HG02870 (cell line): ENCODE measurements at regions not wholly inside any gene's neighbourhood (a gene's known extent, or its start where the extent isn't known, plus 50 kb on each side); places are given as distances from the start of the nearest gene placed in this dataset.

Source experiments
- ATAC-seq: cut with Tn5 transposase; IDR thresholded peaks from one replicate; pipeline ENCODE4 v1.9.1; 2021; ENCODE audit warnings: mild to moderate bottlenecking, moderate library complexity; ENCODE audit not compliant: unreplicated experiment

DNA sequence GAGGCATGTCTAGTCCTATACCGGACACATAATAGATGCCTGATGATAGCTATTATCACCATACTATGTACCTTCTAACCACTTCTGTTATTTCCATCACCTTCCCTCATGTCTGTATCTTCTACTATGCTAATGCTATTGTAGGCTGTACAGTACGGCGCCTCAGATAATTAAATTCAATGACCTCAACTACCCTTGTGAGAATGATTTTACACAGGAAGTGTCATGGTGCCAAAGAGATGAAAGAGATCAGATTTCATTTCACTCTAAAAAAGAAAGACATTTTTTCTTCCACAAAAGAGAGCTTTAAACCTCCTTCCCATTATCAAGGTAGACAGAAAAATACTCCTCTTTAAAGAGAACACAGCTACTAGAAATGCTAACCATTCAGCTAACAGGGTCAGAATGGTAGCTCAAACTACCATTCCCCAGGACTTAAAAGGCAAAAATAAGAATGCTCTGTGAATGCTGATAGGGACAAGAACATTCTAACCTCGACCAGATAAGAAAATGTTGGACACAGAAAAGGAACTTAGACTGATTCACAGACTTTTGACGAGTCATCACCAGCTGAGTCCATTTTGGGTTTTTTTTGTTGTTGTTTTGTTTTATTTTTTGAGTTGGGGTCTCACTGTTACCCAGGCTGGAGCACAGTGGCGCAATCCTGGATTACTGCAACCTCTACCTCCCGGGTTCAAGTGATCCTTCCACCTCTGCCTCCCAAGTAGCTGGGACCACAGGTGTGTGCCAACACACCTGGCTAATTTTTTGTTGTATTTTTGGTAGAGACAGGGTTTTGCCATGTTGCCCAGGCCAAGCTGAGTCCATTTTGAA is 99.2 kb upstream of the RAPGEF2 start:
- no peak for ATAC-seq

DNA sequence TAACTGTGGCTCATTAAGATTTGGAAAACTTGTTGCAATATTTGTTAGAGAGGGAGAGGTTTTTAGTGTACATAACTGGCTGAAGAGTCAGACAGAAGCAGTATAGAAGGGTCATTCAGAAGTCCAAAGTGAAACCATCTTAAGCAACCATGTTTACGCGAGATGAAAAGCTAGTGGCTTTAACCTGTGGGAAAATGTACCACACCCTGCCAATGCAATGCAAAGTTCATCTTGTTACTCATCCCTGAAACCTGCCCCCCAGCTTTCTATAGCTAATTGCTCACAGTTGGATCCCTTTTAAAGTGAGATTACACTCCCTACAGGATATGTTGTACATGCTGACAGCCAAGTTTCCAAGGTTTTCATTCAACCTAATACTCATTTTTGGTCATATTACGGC is 96.7 kb upstream of the RAPGEF2 start:
- no peak for ATAC-seq

DNA sequence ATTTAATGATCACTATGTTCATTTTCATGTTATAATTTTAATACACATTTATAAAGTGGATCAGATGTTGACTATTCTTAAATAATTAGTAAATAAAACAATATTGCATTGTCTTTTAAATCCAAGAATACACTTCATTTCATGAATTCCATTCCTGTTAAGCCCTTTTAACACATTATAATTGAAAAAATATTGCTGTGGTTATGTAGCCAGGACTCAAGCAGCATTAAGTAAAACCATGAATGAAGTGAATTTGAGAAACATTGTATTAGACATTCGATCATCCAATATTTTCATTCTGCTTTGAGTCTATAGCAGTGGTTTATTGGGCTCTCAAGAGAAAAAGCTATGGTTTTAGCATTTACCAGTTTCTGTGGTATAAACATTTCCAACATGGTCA is 94.2 kb upstream of the RAPGEF2 start:
- ATAC-seq, result no peak

DNA sequence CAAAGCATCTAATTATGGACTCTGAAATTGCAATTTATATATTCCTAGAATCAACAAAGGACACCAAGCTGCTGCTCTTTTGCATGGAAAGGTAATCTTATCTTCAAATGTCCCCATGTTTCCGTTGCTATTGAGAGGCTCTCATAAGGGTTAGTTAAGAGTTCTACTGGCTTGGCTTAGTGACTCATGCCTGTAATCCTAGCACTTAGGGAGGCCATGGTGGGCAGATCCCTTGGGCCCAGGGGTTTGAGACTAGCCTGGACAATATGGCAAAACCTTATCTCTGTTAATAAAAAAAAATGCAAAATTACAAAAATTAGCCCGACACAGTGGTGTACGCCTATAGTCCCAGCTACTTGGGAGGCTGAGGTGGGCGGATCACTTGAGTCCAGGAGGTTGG is 93.4 kb upstream of the RAPGEF2 start:
- ATAC-seq, result no peak

DNA sequence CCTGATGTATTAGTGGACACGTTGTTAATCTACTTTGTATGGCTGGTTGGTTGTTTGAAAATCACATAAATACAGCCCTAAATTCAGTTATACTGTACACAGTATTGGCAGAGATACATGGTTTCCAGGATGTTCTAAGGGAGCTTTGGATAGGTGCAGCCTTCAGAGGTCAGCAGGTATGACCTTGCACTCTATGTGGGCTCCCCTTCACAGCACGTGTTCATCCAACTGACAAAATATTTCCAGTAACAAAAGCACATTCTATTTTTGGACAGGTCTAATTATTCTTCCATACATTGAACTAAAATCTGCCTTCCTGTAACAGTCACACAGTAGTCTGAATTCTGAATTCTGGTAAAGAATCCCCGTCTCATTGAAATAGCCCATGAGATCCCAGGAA is 92.8 kb upstream of the RAPGEF2 start:
- ATAC-seq, result no peak

DNA sequence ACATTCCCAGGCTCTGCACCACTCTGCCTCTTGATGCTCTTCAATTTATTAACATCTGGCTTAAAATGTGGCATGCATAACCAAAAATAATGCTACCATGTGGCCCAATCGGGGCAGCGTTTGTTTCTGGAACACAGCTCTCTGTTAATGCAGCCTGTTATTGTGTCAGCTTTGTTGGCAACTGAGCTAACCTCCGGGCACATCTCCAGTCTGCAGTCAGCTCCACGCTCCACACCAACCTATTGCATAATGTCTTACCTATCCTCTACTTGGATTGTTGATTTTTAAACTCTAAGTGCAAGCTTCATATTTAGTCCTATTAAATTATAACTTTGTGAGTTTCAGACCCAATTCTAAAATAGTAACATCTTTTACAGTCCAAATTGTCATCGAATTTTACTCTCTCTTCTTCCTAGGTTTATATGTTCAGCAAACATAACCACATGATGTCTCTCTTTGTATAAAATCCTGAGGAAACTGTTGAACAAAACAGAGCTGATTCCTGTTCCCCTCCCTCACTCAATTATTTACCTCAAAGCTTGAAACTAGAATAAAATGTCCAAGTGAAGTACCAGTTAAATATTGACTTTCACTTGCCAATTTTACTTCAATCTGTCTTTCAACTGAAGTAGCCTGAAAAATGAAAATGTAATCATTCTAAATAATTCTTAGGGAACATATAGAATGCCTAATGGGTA is 92.2 kb upstream of the RAPGEF2 start:
- ATAC-seq, result no peak

DNA sequence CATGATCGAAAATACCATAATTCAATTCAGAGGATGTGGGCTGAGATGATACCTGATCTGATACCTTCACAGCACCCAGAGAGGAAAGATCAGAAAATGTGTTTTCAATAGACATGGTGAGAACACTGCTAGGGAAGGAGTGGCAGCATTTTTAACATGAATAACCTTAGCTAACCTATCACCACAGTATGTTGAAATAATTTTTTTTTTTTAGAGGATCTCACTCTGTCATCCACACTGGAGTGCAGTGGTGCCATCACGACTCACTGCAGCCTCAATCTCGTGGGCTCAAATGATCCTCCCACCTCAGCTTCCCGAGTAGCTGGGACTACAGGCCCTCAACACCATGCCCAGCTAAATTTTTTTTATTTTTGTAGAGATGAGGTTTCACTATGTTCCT is 90.5 kb upstream of the RAPGEF2 start:
- no peak for ATAC-seq

DNA sequence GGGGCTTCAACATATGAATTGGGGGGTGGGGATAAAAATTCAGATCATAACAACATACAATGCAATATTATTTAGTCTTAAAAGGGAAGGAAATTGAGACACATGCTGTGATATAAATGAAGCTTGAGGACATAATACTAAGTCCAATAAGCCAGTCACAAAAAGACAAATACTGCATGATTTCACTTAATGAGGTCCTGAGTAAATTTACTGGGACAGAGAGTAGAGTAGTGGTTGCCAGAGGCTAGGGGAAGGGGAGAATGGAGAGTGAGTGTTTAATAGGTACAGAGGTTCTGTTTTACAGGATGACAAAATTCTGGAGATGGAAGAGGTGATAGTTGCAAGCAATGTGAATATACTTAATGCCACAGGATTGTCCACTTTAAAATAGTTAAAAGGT is 89.2 kb upstream of the RAPGEF2 start:
- ATAC-seq, result no peak

DNA sequence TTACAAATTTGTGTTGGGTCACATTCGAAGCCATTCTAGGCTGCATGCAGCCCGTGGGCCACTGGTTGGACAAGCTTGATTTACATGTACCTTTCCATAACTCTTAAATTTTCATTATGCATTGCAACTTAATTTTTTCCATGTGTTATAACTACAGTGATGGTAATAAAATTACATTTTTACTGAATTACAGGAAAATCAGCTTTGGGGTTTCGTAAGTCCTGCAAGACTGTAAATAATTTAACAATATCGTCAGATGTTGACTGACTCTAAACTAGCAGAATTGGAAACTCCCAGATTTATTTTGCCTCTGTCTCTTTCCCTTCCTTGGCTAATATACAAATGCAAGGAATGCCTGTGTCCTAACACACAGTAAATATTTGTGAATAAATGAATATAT is 88.0 kb upstream of the RAPGEF2 start:
- ATAC-seq, result no peak

DNA sequence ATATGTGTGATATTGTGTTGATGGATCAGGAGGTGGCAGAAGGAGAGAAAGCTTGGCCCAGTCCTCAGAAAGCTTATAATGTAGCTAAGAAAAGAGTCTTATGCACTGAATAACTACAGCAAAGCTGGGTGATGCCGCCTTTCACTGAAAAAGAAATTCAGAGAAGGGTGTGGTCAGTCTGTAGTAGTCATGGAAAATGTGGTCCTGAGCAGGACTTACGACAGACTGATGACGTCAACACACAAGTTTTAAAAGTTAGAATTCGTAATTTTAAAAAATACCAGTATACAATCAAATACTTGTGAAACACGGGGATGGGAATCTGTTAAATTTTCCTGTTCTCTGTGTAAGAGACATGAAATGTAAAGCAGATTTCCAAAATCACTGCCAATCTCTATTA is 87.0 kb upstream of the RAPGEF2 start:
- no peak for ATAC-seq

DNA sequence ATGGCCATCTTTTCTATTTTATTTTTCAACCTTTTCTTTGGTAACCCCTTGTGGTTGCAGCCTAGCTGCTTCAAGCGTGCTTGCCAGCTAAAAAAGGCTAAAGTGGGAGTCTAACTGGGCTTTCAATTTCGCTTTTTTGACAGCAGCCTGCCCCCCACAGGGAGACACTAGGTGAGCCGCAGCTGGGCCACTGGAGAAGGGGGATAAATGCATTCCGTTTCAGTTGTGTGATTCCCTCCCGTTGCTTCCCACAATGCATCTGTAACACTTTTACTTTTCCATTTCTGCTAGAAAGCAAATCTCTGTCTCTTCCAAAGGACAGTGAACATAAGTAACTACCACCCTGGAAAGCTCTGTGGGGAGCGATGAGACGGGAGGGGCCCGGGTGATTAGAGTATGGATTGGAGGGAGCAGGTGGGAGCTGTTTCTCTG is 86.3 kb upstream of the RAPGEF2 start:
- ATAC-seq, result no peak

DNA sequence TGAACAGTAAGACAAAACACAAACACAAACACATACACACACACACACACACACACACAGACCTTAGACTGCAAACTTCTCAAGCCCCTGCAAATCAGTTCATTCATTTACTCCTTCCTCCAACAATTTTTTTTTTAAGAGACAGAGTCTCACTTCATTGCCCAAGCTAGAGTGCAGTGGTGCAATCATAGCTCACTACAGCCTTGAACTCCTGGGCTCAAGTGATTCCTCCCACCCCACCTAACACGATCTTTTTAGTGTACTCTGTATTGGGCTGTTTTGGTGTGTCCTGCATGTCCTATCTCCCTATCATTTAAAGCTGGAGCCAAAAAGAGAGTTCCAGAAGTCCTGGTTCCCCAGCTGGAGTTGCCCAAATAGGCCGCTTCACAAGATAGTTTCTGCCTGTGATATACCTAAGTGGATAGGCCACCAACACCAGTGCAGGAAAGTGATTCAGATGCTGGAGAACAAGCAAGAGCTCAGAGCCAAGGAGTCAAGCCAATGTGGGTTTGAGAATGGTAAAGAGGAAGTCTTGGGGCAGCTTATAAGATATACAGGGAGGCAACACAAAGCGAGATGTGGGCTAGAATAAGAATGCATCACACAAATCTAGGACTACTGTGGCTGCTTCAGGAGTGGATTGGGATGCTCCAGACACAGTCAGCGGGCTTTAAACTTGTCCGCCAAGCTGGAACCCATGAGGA is 85.4 kb upstream of the RAPGEF2 start:
- peak; percentile 36 for ATAC-seq

DNA sequence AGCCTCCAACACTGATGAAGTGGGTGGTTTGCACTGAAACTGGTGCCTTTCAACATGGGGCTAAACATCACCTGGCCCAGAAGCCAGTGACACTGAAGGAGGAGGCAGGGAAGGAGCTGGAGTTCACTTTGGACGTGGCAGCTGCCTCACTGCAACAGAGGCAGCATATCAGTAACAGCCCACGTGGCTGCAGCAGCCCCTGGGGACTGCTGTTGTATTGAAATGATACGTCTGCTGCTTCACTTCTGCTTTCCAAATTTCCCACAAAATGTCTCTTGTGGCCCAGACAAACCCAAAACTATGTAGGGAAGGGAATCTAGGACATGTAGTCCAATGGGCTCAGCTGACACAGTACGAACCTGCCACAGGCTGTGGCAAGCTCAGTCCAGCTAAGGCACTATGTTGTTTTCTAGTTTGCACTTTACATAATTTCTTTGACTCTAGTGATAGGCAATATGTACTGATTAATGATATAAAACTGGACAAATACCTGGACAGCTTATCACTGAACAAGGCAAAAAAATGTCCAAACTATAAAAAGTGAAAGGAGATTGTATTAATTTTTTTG is 84.7 kb upstream of the RAPGEF2 start:
- ATAC-seq, result peak; percentile 95

DNA sequence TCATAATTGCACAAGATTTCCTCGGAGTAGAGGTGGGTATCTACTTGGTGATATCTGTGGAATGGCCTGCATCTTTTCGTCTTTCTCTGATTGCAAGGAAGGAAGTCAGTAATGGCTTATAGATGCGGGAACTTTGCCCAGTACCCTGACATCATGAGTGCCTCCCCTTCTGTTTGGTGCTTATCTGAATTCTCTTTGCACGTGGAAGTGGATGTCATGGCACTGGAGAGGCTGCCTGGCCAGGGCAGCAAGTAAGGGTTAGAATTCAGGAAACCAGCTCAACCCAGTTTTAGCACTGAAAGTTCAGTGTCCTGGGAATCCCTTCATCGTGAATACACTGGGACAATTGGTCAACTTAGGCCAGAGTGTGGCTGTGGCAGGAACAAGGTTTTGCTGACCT is 83.5 kb upstream of the RAPGEF2 start:
- no peak for ATAC-seq

DNA sequence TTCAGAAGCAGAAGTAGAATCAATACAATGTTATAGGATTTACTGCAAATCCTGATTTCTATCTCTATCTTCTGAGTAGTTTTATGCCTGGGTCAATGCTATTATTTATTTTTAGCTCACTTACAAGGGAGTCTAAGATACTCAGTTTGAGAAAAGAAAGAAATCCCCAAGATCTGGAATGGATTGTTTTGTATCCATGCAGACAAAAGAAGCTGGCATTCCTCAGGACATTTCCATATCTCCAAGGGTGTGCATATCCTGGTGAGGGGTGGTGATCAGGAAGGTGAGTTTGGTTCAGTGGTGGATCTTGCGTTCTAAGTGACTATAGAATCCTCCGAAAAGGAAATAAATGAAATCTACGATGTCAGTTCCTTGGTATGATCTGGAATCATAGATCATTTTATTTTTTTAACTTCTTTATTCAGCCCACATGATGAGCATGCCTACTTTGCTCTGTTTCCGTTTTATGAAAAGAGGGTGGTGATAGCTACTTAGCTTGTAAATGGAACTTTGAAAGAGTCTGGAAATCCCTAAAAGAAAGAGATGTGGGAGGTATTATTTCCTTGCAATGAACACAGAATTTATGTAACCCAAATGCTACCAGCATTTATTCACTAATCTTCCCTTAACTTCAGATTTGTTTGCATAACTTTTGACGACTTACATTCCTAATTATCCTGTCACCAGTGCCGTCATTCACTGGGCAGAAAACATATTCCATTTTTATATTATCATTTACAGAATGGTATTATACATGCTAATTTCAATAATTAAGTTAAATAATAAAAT is 81.1 kb upstream of the RAPGEF2 start:
- ATAC-seq, result no peak

DNA sequence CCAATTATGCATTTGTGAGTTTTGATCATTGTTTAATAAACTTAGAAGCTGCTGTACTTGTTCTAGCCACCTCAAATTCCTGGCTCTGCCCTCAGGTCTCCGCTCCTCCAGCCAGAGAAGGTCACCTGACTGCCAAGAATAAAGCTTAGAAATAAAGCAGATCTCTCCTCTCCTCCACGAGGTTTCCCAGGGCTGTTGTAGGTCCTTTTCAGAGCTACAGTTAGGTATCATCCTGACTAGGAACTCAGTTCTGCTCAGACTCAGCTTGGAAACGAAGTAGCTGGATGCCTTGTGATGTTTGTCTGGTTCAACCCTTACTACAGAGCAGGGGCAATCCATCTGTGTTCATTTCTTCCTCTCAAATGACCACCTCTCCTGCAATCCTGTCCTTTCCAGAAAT is 79.1 kb upstream of the RAPGEF2 start:
- ATAC-seq, result no peak

DNA sequence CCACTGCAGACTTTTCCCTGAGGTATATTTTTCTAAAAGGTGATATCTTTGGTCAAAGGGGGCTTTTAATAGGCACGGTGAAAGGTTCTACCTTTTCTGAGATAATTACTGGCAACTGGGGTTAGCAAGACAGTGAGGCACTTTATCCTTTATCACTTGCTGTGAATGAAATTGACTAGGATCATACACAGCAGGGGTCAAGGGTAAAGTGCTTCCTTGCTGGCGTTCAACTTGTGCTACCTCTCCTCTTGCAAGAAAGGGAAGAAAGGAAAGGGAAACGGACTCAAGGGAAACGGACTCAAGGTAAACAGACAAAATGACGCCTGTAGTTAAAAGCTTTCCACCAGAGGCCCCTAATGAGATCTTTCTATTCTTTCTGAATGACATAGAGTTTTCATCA is 78.6 kb upstream of the RAPGEF2 start:
- ATAC-seq, result no peak

DNA sequence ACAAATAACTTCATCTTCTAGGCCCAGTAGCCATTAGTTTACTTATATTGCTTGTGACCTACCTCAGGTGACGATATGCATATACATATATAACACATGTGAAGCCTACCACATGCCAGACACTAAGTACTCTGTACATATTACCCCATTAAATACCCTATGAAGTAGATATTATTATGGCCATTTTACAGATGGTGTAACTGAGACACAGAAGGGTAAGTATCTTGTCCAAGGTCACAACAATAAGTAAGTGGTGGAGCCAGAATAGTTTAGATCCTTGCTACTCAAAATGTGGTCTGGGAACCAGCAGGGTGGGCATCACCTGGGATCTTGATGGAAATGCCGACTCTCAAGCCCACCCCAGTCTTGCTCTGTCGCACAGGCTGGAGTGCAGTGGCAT is 78.1 kb upstream of the RAPGEF2 start:
- ATAC-seq, result no peak

DNA sequence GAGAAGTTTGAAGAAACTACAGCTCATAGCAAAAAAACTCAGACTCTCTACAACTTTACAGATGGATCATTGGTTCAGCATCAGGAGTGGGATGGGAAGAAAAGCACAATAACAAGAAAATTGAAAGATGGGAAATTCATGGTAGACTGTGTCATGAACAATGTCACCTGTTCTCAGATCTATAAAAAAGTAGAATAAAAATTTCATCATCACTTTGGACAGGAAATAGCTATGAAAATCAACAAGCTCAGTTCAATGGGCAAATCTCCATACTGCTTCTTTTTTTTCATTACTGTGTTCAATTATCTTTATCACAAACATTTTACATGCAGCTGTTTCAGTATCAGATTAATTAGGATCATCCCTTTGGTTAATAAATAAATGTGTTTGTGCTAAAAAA is 76.5 kb upstream of the RAPGEF2 start:
- no peak for ATAC-seq

DNA sequence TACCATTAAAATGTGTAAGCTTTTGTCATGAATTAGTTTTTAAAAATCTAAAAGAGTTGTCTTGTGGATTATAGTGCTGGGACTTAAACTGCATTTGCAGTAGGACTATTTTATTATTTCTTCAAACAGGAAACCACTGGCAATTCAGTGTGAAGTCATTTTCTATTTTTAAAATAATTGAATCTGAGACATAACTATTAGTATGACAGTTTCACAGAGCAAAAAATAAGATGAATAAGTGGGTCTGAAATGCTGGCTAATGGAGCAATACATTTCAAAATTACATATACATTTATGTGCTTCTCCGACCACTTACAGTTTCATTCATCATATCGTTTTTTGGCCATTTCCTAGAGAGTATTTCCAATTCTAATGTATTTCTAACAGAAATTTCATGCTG is 75.3 kb upstream of the RAPGEF2 start:
- ATAC-seq, result peak; percentile 78

DNA sequence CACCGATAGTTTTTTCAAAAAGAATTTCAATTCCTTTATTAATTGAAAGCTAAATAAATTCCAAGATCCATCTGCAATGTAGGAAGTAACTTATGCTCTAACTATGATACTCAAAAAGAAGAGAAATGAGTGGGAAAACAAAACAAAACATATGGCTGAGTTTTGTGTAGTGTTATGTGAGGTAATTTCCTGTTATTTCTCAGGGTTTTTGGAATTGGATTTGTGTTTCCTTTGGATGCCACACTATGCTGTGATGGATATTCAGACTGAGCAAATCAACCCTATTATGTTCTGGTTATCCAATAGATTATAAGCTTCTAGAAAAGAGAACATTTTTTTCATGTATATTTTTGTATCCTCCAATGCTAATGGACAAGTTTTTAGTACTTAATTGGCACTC is 73.4 kb upstream of the RAPGEF2 start:
- no peak for ATAC-seq
